GM18861 (cell line): ENCODE measurements at regions not wholly inside any gene's neighbourhood (a gene's known extent, or its start where the extent isn't known, plus 50 kb on each side); places are given as distances from the start of the nearest gene placed in this dataset.
"Not testable (repeated sequence)": the region's sequence is repeated elsewhere in the genome, so short reads cannot be mapped to it uniquely, and the experiment has no call there.

Experiments
- ATAC-seq: cut with Tn5 transposase; IDR thresholded peaks from one replicate; pipeline ENCODE4 v1.9.1; 2021; ENCODE audit not compliant: unreplicated experiment

GRCh38 chr10:131556897-131557495 is 245.5 kb upstream of the TCERG1L start:
- no peak for ATAC-seq

- not testable (repeated sequence) for ATAC-seq
These were observed 246.4 kb upstream of the TCERG1L start for GRCh38 chr10:131557956-131558355.

- no peak for ATAC-seq
These were observed 248.0 kb upstream of the TCERG1L start for GRCh38 chr10:131559450-131559911.

- ATAC-seq = no peak
These were observed 248.6 kb upstream of the TCERG1L start for GRCh38 chr10:131560166-131560565.

GRCh38 chr10:131560706-131561355 is 249.3 kb upstream of the TCERG1L start:
- ATAC-seq = no peak

- ATAC-seq = no peak
These were observed 250.4 kb upstream of the TCERG1L start for GRCh38 chr10:131561897-131562296.

GRCh38 chr10:131563411-131563810 is 251.9 kb upstream of the TCERG1L start:
- ATAC-seq = no peak

- no peak for ATAC-seq
These were observed 256.0 kb upstream of the TCERG1L start for GRCh38 chr10:131567279-131568162.

- ATAC-seq = no peak
These were observed 257.3 kb upstream of the TCERG1L start for GRCh38 chr10:131568866-131569265.

- no peak for ATAC-seq
These were observed 258.6 kb upstream of the TCERG1L start for GRCh38 chr10:131569851-131570715.

- ATAC-seq = no peak
These were observed 259.3 kb upstream of the TCERG1L start for GRCh38 chr10:131570716-131571307.

GRCh38 chr10:131571346-131571745 is 259.8 kb upstream of the TCERG1L start:
- no peak for ATAC-seq

GRCh38 chr10:131571865-131572264 is 260.3 kb upstream of the TCERG1L start:
- ATAC-seq = no peak

- no peak for ATAC-seq
These were observed 261.7 kb upstream of the TCERG1L start for GRCh38 chr10:131573256-131573655.

GRCh38 chr10:131573707-131574106 is 262.2 kb upstream of the TCERG1L start:
- ATAC-seq = no peak

- no peak for ATAC-seq
These were observed 262.8 kb upstream of the TCERG1L start for GRCh38 chr10:131574363-131574706.

GRCh38 chr10:131574707-131575430 is 263.3 kb upstream of the TCERG1L start:
- no peak for ATAC-seq

GRCh38 chr10:131575877-131576276 is 264.4 kb upstream of the TCERG1L start:
- no peak for ATAC-seq

- no peak for ATAC-seq
These were observed 265.0 kb upstream of the TCERG1L start for GRCh38 chr10:131576341-131577177.
